GM13976 (cell line): ENCODE measurements at regions not wholly inside any gene's neighbourhood (a gene's known extent, or its start where the extent isn't known, plus 50 kb on each side); places are given as distances from the start of the nearest gene placed in this dataset.
"Not testable (repeated sequence)": the region's sequence is repeated elsewhere in the genome, so short reads cannot be mapped to it uniquely, and the experiment has no call there.

Experiments
- DNase-seq: peaks from one replicate; pipeline ENCODE4 v3.0.0; 2012; ENCODE audit warnings: low spot score
- CTCF ChIP-seq: IDR thresholded peaks from 2 replicates; pipeline ENCODE4 v1.5.1; 2012; ENCODE audit warnings: borderline replicate concordance, mild to moderate bottlenecking; ENCODE audit not compliant: insufficient read depth; ENCODE audit errors: extremely low read depth, missing control alignments, control extremely low read depth
- in situ Hi-C: fragments of 300-500 bp; cut with MboI; formaldehyde crosslinking; loops from one replicate; pipeline ENCODE4 v1.12.0; 2022; ENCODE audit warnings: low sequenced_read_pairs, mixed read lengths, inconsistent platforms; ENCODE audit not compliant: unreplicated experiment

DNA sequence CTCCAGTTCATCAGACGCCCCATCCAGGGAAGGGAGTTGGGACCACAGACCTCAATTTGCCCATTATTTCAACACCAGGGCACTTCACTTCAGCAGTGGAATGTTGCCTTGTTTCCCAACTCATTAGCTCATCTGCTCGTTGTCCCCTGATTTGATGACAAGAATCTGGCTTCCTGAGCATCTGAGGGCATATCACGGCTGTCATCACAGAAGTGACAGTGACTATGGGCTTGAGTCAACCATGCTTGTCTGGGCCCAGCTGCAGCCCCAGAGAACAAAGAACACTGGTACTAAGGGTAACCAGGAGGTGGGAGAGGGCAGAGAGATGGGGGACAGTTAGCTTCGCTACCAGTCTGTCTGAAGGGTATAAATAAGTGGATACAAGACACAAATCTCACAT is 266.0 kb upstream of the SDK2 start:
- in situ Hi-C loops = no loop called here
- peak; percentile 1 for DNase-seq
- TF ChIP-seq CTCF = no peak

DNA sequence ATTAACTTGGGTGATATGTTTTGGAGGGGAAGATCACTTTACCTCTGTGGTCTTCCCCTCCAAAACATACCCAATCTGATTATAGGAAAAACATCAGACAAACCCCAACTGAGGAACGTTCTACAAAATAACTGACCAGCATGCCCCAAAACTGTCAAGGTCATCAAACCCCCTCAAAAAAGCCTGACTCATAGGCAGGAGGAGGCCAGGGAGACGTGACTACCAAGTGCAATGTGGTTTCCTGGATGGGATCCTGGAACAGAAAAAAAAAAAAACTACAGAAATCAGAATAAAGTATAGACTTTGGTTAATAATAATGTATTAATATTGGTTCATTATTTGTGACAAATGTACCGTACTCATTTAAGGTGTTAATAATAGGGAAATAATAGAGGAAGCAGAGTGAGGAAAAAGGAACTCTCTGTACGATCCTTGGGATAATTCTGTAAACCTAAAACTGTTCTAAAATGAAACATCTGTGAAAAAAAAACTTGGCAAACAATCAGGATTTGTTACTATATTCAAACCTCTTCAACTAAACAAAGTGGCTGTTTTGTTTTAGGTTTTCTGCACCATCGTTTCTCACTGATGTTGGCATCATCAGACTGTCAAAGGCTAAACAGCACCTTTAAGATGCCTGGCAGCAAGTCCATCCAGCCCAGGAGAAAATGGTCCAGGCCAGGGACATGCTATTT is 266.7 kb upstream of the SDK2 start:
- TF ChIP-seq CTCF = no peak
- no peak for DNase-seq
- in situ Hi-C loops = no loop called here

DNA sequence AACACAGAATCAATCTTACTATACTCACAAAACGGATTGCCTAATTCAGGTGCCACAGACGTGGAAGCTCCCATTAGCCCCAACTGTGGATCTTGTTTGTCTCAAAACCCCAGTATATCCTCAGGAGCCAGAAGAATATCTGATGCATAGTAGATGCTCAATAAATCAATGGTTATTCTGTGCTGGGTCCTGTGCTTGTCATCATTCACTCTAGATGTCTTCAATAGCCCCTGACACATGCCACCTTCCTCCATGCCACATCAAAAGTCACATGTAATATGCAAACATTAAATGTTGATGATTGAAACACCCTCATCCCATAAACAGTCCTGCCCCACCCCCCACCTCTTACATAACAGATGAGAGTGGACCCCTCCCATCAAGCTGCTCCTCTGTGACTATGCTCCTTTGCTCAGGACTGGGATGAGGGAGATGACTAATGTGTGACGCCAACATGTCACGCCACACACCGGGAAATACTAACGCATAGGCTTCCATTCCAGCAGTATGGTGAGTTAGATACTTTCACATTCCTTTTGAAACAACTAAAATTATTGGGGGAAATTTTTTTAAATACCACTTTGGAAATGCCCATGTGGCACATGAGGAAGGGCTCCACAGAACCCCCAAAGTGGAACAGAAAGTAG is 267.6 kb upstream of the SDK2 start:
- in situ Hi-C loops = no loop called here
- DNase-seq = peak; percentile 1
- no peak for TF ChIP-seq CTCF

- in situ Hi-C loops = no loop called here
- no peak for TF ChIP-seq CTCF
- DNase-seq = no peak
Measured at GRCh38 chr17:73912373-73912746, 268.1 kb upstream of the SDK2 start.

DNA sequence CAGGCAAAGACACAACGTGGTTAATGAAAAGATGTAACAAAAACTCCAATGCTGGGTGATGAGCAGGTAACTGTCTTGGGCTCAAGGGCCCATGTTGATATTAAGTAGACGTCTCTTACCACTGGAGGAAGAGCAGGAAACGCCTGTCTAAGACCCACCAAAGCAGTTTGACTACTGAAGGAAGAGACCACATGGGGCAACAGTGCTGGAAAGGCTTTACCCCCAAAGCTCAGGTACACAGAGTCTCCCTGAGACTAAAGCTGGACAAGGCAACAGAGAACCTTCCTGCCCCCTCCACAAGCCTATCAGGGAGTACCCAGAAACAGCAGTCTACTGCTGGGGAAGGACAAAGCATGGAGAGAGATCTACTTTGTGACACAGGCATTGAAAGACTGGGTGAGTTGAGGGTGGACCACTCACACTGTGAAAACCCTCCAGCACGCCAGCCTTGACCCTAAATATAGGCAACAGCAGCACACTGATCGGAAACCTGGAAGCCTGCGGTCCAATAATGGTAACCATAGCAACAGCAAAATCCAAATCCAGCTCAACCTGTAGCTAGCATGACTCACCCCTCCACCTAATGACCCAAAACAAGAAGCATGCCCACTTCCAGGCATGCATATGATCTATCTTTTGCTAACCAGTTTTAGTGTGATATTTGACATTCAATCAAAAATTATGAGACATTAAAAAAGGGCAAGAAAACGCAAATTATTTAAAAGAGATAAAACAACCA is 270.5 kb upstream of the SDK2 start:
- DNase-seq = no peak
- TF ChIP-seq CTCF = no peak
- in situ Hi-C loops = no loop called here

DNA sequence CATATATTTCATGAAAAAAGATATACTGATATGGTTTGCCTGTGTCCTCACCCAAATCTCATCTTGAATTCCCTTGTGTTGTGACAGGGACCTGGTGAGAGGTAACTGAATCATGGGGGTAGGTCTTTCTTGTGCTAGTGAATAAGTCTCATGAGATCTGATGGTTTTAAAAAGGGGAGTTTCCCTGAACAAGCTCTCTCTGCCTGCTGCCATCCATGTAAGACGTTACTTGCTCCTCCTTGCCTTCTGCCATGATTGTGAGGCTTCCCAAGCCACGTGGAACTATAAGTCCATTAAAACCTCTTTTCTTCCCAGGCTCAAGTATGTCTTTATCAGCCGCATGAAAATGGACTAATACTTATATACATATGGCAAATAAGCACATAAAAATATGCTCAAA is 274.8 kb upstream of the SDK2 start:
- in situ Hi-C loops, DNase-seq: not testable (repeated sequence)

DNA sequence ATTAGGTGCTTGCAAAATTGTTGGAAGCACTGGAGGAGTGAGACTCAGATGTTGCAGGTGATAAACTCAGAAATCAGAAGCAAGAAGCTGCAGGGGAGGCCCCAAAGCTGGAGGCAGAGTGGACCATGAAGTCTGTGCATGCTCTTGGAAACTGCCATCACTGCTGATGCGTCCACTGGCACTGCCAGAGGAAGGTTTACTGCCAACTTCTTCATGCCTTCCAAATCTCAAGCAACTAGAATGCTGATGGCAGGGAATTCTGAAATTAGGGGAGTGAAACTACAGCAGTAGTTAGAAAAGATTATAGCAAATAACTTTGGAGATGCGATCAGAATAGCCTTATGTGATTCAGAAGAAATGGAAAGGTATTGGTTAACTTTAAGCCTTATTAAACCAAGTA is 277.1 kb upstream of the SDK2 start:
- no peak for TF ChIP-seq CTCF
- in situ Hi-C loops = no loop called here
- DNase-seq = no peak
